ENCODE measurements at regions not wholly inside any gene's neighbourhood (a gene's known extent, or its start where the extent isn't known, plus 50 kb on each side); places are given as distances from the start of the nearest gene placed in this dataset.
A peak's percentile ranks its signal among the peaks of the same experiment; 100 is the strongest.

DNA sequence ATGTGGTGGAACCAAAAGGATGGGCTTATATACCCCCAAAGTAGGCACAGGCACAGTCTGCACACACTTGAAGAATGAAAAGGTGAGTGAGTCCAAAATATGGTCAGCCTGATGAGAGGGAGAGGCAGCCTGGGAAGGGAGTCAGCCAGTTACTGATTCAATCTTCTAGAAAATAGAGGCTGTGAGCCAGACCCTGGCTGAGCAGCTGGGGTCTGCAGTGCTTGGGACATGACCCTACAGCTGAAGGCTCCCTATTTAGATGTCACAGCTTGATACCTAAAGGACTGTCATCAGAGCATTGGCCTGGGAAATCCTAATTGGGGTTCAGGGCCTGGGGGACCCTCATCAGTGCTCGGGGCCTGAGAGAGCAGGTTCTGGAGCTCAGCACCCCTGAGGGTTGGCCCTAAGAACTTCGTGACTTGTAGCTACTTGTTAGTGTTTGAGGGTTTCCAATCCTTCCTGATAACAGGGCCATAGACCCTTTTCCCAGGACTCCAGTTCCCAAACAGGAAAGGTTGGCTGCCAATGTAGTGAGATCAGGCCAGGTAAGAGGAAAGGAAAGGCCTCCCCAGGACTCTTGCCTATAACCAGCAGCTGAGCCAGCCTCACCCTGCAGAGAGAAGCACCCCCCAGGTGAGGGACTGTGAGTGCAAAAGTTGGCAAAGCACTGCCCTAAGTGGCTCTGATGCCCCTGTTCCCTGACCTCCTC lies 54.7 kb upstream of the SLCO2A1 start:
- H3K36me3 Mint-ChIP-seq (ENCODE audit: low read depth), result no peaks in the 10 kb centered on the region
- H3K4me1 Mint-ChIP-seq, result no peaks in the 10 kb centered on the region
- H3K27me3 Mint-ChIP-seq, result no peaks in the 10 kb centered on the region
- no peak for ATAC-seq
- no peak overlapping the region for H3K4me3 Mint-ChIP-seq
- no peak for DNase-seq
- H3K27ac Mint-ChIP-seq, result no peak overlapping the region
- peaks cover 4% of the 10 kb centered on the region for H3K9me3 Mint-ChIP-seq

DNA sequence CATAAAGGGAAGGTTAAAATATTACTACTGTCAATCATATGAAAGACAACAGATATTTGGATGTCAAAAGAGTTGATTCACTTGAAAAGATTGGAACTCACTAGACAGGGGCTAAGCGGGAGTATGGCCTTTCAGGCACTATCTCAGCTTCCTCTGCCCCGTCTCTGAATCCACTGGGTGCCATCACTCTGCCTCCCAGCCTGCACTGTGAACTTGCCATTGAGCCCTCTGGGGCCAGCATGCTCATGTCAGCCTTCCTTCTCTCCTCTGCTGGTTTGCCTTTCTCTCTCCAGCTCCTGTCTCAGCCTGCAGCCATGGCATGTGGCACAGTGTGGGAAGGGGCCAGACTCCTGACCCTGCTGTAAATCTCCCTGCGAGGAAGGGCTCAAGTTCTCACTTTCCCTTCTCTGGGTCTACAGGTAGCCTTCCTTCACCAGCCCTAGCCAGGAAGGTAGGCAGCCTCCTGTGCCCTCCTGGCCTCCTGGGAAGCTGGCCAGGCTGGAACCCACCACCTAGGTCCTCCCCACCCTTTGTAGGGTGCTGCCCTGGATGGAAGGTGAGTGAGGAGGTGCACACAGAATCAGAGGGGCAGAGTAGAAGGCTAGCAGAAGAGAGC lies 54.0 kb upstream of the SLCO2A1 start:
- H3K27me3 Mint-ChIP-seq, result no peaks in the 10 kb centered on the region
- no peaks in the 10 kb centered on the region for H3K36me3 Mint-ChIP-seq (ENCODE audit: low read depth)
- DNase-seq (no peak), ATAC-seq (peak; percentile 28)
- no peak overlapping the region for H3K27ac Mint-ChIP-seq
- no peak overlapping the region for H3K4me3 Mint-ChIP-seq
- H3K9me3 Mint-ChIP-seq, result peaks cover 4% of the 10 kb centered on the region
- H3K4me1 Mint-ChIP-seq, result no peaks in the 10 kb centered on the region

DNA sequence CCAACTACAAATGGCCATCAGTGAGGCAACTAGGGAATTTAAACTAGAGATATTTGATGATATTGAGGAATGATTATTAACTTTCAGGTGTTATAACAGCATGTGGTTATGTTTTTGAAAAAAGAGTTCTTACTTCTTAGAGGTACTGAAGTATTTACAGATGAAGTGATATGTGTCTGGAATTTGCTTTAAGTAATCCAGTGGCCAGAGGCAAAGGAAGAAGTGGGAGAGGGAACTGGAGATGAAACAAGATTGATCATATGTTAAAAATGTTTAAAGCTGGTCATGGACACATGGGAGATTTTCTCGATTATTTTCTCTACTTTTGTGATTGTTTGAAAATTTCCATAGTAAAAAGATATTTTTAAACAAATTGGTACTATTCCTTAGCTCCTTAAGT lies 53.3 kb upstream of the SLCO2A1 start:
- Mint-ChIP-seq H3K4me1 (no peaks in the 10 kb centered on the region), H3K4me3 (no peak overlapping the region), H3K27me3 (no peaks in the 10 kb centered on the region), H3K9me3 (no peaks in the 10 kb centered on the region), H3K36me3 (ENCODE audit: low read depth) (no peaks in the 10 kb centered on the region), H3K27ac (no peak overlapping the region)
- ATAC-seq (no peak), DNase-seq (no peak)

DNA sequence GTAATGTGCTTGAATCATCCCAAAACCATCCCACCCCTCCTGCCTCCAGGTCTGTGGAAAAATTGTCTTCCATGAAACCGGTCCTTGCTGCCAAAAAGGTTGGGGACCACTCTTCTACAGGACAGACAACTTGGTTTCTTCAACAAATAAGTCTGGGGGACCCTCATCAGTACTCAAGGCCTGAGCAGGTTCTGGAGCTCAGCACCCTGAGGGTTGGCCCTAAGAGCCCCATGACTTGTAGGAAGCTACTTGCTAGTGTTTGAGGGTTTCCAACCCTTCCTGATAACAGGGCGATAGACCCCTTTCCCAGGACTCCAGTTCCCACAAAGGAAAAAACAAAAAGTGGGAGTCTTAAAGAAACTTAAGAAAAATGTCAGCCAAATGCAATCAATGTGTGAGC lies 52.9 kb upstream of the SLCO2A1 start:
- Mint-ChIP-seq H3K9me3 (no peaks in the 10 kb centered on the region), H3K4me3 (no peak overlapping the region), H3K4me1 (no peaks in the 10 kb centered on the region), H3K27me3 (no peaks in the 10 kb centered on the region), H3K36me3 (ENCODE audit: low read depth) (no peaks in the 10 kb centered on the region), H3K27ac (no peak overlapping the region)
- DNase-seq (no peak), ATAC-seq (no peak)

DNA sequence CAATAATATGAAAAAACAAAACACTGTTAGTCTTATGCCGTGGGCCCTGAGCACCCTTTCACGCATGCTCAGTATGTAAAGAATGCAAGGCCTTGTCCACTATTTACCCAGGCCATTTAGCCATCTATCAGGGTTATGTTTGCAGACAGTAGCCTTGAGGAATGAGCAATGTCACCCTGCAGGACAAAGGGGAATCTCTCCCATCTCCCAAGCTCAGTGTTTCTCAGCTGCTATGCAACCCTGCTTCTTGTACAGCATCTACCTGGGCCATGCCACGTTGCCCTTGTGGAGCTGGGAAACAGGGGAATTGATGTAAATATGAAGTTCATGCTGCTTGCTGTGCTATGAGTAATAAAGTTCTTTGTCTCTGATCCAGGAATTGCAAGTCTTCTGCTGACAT lies 51.5 kb upstream of the SLCO2A1 start:
- H3K27me3 Mint-ChIP-seq, result no peaks in the 10 kb centered on the region
- H3K4me1 Mint-ChIP-seq, result no peaks in the 10 kb centered on the region
- H3K36me3 Mint-ChIP-seq (ENCODE audit: low read depth), result no peaks in the 10 kb centered on the region
- H3K27ac Mint-ChIP-seq, result no peak overlapping the region
- no peaks in the 10 kb centered on the region for H3K9me3 Mint-ChIP-seq
- no peak for DNase-seq
- ATAC-seq, result no peak
- no peak overlapping the region for H3K4me3 Mint-ChIP-seq

DNA sequence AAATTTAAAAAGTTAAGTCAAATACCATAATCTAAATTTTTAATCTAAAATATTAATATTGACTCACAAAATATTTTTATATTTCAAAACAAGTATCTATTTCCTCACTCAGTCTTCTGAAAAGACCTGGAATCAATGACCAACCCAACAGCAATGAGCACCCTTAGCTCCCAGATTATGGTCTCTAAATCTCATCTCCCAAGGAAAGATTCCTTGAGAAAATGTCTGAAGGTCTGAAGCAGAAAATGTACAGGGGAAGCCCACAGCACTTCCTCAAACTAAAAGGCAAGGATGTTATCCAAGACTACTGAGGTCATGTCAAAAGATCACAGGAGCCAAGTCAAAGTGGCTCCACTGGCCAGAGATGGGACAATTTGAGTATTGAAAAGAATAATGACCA lies 51.0 kb upstream of the SLCO2A1 start:
- no peak for DNase-seq
- Mint-ChIP-seq H3K36me3 (ENCODE audit: low read depth) (no peaks in the 10 kb centered on the region), H3K27ac (no peak overlapping the region), H3K27me3 (no peaks in the 10 kb centered on the region), H3K4me3 (no peak overlapping the region), H3K4me1 (no peaks in the 10 kb centered on the region), H3K9me3 (no peaks in the 10 kb centered on the region)
- ATAC-seq, result no peak

DNA sequence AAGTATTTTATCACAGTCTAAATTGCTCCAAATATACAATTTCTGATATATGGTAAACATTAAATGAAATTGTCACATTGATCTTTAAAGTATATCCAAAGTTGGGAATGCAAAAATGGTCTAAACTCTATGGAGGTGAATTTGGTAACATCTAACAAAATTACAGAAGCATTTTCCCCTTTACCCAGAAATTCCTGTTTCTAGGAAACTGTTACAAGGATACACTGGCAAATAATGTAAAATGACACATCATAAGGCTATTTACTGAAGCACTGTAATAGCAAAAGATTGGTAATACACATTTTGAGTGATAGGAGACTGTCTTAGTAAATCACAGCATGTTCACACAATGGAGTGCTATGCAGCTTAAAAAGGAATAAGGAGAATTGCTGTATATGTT lies 50.0 kb upstream of the SLCO2A1 start:
- Mint-ChIP-seq H3K9me3 (no peaks in the 10 kb centered on the region), H3K4me1 (no peaks in the 10 kb centered on the region), H3K27me3 (no peaks in the 10 kb centered on the region), H3K36me3 (ENCODE audit: low read depth) (no peaks in the 10 kb centered on the region), H3K27ac (no peak overlapping the region), H3K4me3 (no peak overlapping the region)
- ATAC-seq, result no peak
- DNase-seq, result no peak
